Spinal cord (tissue), 9 donors: ENCODE measurements at regions not wholly inside any gene's neighbourhood (a gene's known extent, or its start where the extent isn't known, plus 50 kb on each side); places are given as distances from the start of the nearest gene placed in this dataset.
A peak's percentile ranks its signal among the peaks of the same experiment; 100 is the strongest.

Source experiments
- DNase-seq, 6 donors: peaks; one replicate each; pipeline versions ENCODE4 v3.0.0 to v3.0.0-alpha.2; 2013 to 2015; ENCODE audit warnings: low spot score in 6 of 6, low read depth in 4 of 6
- H3K27ac ChIP-seq: one replicate; pipeline ENCODE4 v1.5.1; 2013; ENCODE audit warnings: low read depth, low read length, control low read depth
- H3K27me3 ChIP-seq: one replicate; pipeline ENCODE4 v1.6.1; 2013; ENCODE audit warnings: low read length; ENCODE audit not compliant: control insufficient read depth, insufficient read depth
- H3K36me3 ChIP-seq: one replicate; pipeline ENCODE4 v1.6.1; 2013; ENCODE audit warnings: low read length; ENCODE audit not compliant: control insufficient read depth, insufficient read depth
- H3K4me1 ChIP-seq: one replicate; pipeline ENCODE4 v1.6.1; 2013; ENCODE audit warnings: low read length; ENCODE audit not compliant: control insufficient read depth, insufficient read depth
- H3K4me3 ChIP-seq: one replicate; pipeline ENCODE4 v1.5.1; 2013; ENCODE audit warnings: low read depth, low read length, control low read depth
- H3K9me3 ChIP-seq: one replicate; pipeline ENCODE4 v1.6.1; 2013; ENCODE audit warnings: low read length; ENCODE audit not compliant: control insufficient read depth, insufficient read depth
- WGBS: methylation state at CpG from one replicate; pipeline ENCODE4 v1.1.5; 2013; ENCODE audit warnings: missing lambda C conversion rate; ENCODE audit not compliant: insufficient coverage; 5-methylcytosine and 5-hydroxymethylcytosine counted together
- donor health status: healthy.

- H3K9me3 ChIP-seq, result no peaks in the 10 kb centered on the region
- no peak for DNase-seq
- H3K4me1 ChIP-seq, result no peaks in the 10 kb centered on the region
- no peak overlapping the region for H3K4me3 ChIP-seq
- H3K27ac ChIP-seq, result no peak overlapping the region
- no peaks in the 10 kb centered on the region for H3K36me3 ChIP-seq
- no CpG with 5 or more reads among the region's 2 CpGs for WGBS
- H3K27me3 ChIP-seq, result no peaks in the 10 kb centered on the region
Measured at GRCh38 chr21:24050231-24050630, 1557.0 kb downstream of the MRPL39 start.

GRCh38 chr21:24046829-24047443 is 1560.3 kb downstream of the MRPL39 start:
- no peak overlapping the region for H3K27ac ChIP-seq
- H3K36me3 ChIP-seq, result no peaks in the 10 kb centered on the region
- no peak for DNase-seq
- H3K9me3 ChIP-seq, result no peaks in the 10 kb centered on the region
- H3K27me3 ChIP-seq, result no peaks in the 10 kb centered on the region
- H3K4me1 ChIP-seq, result no peaks in the 10 kb centered on the region
- H3K4me3 ChIP-seq, result no peak overlapping the region
- no CpG with 5 or more reads among the region's 6 CpGs for WGBS

- H3K27me3 ChIP-seq, result no peaks in the 10 kb centered on the region
- H3K27ac ChIP-seq, result no peak overlapping the region
- H3K4me1 ChIP-seq, result no peaks in the 10 kb centered on the region
- peak; percentile 31 to 90 (median 60) for DNase-seq
- no peaks in the 10 kb centered on the region for H3K9me3 ChIP-seq
- H3K4me3 ChIP-seq, result no peak overlapping the region
- no peaks in the 10 kb centered on the region for H3K36me3 ChIP-seq
- WGBS, result no CpG with 5 or more reads among the region's 2 CpGs
Measured at GRCh38 chr21:24045775-24046215, 1561.5 kb downstream of the MRPL39 start.

GRCh38 chr21:24045373-24045772 is 1561.9 kb downstream of the MRPL39 start:
- no peak for DNase-seq
- no peak overlapping the region for H3K4me3 ChIP-seq
- no peak overlapping the region for H3K27ac ChIP-seq
- no peaks in the 10 kb centered on the region for H3K27me3 ChIP-seq
- WGBS, result no CpG with 5 or more reads among the region's 4 CpGs
- no peaks in the 10 kb centered on the region for H3K4me1 ChIP-seq
- H3K36me3 ChIP-seq, result no peaks in the 10 kb centered on the region
- no peaks in the 10 kb centered on the region for H3K9me3 ChIP-seq

GRCh38 chr21:24042687-24043086 is 1564.6 kb downstream of the MRPL39 start:
- no peaks in the 10 kb centered on the region for H3K4me1 ChIP-seq
- WGBS, result no CpG with 5 or more reads among the region's 1 CpG
- no peak overlapping the region for H3K27ac ChIP-seq
- no peak for DNase-seq
- no peak overlapping the region for H3K4me3 ChIP-seq
- H3K9me3 ChIP-seq, result no peaks in the 10 kb centered on the region
- H3K36me3 ChIP-seq, result no peaks in the 10 kb centered on the region
- no peaks in the 10 kb centered on the region for H3K27me3 ChIP-seq

GRCh38 chr21:24032709-24033232 is 1574.5 kb downstream of the MRPL39 start:
- Histone ChIP-seq H3K27me3 (no peaks in the 10 kb centered on the region), H3K27ac (no peak overlapping the region), H3K4me3 (no peak overlapping the region), H3K9me3 (no peaks in the 10 kb centered on the region), H3K4me1 (no peaks in the 10 kb centered on the region), H3K36me3 (no peaks in the 10 kb centered on the region)
- DNase-seq, result no peak
- WGBS, result no CpG with 5 or more reads among the region's 2 CpGs

DNA sequence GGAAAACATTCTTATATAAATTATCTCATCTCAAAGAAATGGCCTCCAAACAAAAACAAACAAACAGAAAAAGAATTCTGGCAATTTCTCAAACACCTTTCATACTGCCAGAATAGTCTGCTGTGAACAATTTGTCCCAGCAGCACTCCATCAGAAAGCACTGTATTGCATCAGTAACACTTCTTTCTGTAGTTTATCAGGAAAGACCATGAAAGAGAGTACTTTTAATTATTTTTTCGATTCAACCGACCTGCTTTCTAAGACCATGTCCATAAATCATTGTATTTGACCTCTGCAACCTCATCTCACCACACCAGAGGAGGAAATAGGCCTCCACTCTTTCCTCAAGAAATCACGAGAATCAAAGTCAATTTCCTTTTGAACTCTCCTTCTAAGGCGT is 1579.9 kb downstream of the MRPL39 start:
- no peaks in the 10 kb centered on the region for H3K36me3 ChIP-seq
- H3K4me1 ChIP-seq, result no peaks in the 10 kb centered on the region
- no peak overlapping the region for H3K4me3 ChIP-seq
- H3K27ac ChIP-seq, result no peak overlapping the region
- H3K27me3 ChIP-seq, result no peaks in the 10 kb centered on the region
- no peak for DNase-seq
- 76% methylated on average over 4 of the region's 4 CpGs for WGBS
- H3K9me3 ChIP-seq, result no peaks in the 10 kb centered on the region

DNA sequence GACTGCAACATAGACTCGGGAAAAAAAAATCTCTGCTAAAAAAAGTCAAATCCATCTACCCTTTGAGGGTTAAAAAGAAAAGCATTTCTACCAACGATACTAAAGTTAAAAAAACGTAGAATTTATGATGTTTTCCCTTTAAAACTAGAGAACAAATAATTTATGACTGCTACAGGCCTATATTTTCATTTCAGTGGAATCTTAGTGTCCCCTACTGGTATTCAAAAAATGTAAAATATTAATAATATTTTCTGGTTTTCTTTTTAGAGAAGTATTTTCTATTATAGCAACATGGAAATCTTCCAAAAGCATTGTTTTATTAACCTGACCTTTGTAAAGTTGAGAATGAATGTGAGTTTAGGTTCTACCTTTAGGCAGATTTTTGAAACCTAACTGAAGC is 1582.2 kb downstream of the MRPL39 start:
- no peaks in the 10 kb centered on the region for H3K27me3 ChIP-seq
- H3K36me3 ChIP-seq, result no peaks in the 10 kb centered on the region
- H3K27ac ChIP-seq, result no peak overlapping the region
- DNase-seq, result no peak
- H3K9me3 ChIP-seq, result no peaks in the 10 kb centered on the region
- H3K4me1 ChIP-seq, result no peaks in the 10 kb centered on the region
- no CpG with 5 or more reads among the region's 3 CpGs for WGBS
- no peak overlapping the region for H3K4me3 ChIP-seq

- Histone ChIP-seq H3K9me3 (no peaks in the 10 kb centered on the region), H3K27me3 (no peaks in the 10 kb centered on the region), H3K27ac (no peak overlapping the region), H3K4me3 (no peak overlapping the region), H3K4me1 (no peaks in the 10 kb centered on the region), H3K36me3 (no peaks in the 10 kb centered on the region)
- DNase-seq, result peak in 1 of 6 donors; percentile 2
- 80% methylated on average over 1 of the region's 1 CpG for WGBS
Measured at GRCh38 chr21:24023936-24024335, 1583.3 kb downstream of the MRPL39 start.

- no peak overlapping the region for H3K4me3 ChIP-seq
- no peaks in the 10 kb centered on the region for H3K36me3 ChIP-seq
- WGBS, result no CpG with 5 or more reads among the region's 3 CpGs
- no peaks in the 10 kb centered on the region for H3K27me3 ChIP-seq
- peak in 1 of 6 donors; percentile 45 for DNase-seq
- no peak overlapping the region for H3K27ac ChIP-seq
- no peaks in the 10 kb centered on the region for H3K9me3 ChIP-seq
- H3K4me1 ChIP-seq, result no peaks in the 10 kb centered on the region
Measured at GRCh38 chr21:24023402-24023801, 1583.9 kb downstream of the MRPL39 start.
